OCI-LY1 (cell line): ENCODE measurements at regions not wholly inside any gene's neighbourhood (a gene's known extent, or its start where the extent isn't known, plus 50 kb on each side); places are given as distances from the start of the nearest gene placed in this dataset.

Experiments
- H2AFZ ChIP-seq: fragments of 200-600 bp; sonication (generic), shearing (Covaris generic); 2 replicates; pipeline ENCODE4 v1.6.0; 2014; ENCODE audit warnings: antibody characterized with exemption, mild to moderate bottlenecking, low read length
- H3F3A ChIP-seq: fragments of 200-600 bp; sonication (generic), shearing (Covaris generic); 2 replicates; pipeline ENCODE4 v1.6.0; 2014; ENCODE audit warnings: mild to moderate bottlenecking, antibody characterized with exemption, low read length, moderate library complexity; ENCODE audit not compliant: insufficient read depth
- H3K27ac ChIP-seq: fragments of 200-600 bp; sonication (generic); 2 replicates; pipeline ENCODE4 v1.5.1; 2014; ENCODE audit warnings: low read length, mixed run types, mild to moderate bottlenecking, low read depth; ENCODE audit not compliant: poor library complexity, severe bottlenecking
- H3K27me3 ChIP-seq: fragments of 200-600 bp; sonication (generic); 2 replicates; pipeline ENCODE4 v1.6.0; 2014; ENCODE audit warnings: antibody characterized with exemption, mild to moderate bottlenecking, low read length, moderate library complexity; ENCODE audit not compliant: insufficient read depth
- H3K36me3 ChIP-seq: fragments of 200-600 bp; sonication (generic); 2 replicates; pipeline ENCODE4 v1.6.1; 2014; ENCODE audit warnings: mild to moderate bottlenecking, antibody characterized with exemption, low read length, moderate library complexity, mixed read lengths; ENCODE audit not compliant: insufficient read depth
- H3K4me1 ChIP-seq: fragments of 200-600 bp; sonication (generic); 2 replicates; pipeline ENCODE4 v1.5.1; 2014; ENCODE audit warnings: mild to moderate bottlenecking, low read length, moderate library complexity; ENCODE audit not compliant: insufficient read depth, severe bottlenecking
- H3K4me2 ChIP-seq: fragments of 200-600 bp; sonication (generic), shearing (Covaris generic); 2 replicates; pipeline ENCODE4 v1.6.1; 2014; ENCODE audit warnings: low read length
- H3K4me3 ChIP-seq: fragments of 200-600 bp; sonication (generic); 2 replicates; pipeline ENCODE4 v1.5.1; 2014; ENCODE audit warnings: low read length, low read depth, mild to moderate bottlenecking, mixed read lengths; ENCODE audit not compliant: poor library complexity, severe bottlenecking
- H3K79me2 ChIP-seq: fragments of 200-600 bp; shearing (Covaris generic); 2 replicates; pipeline ENCODE4 v1.6.1; 2016; ENCODE audit warnings: mixed run types, low read length, mixed read lengths; ENCODE audit not compliant: insufficient read depth
- H3K9ac ChIP-seq: fragments of 200-600 bp; sonication (generic), shearing (Covaris generic); 2 replicates; pipeline ENCODE4 v1.6.1; 2014; ENCODE audit warnings: mild to moderate bottlenecking, low read length, mixed read lengths
- H3K9me2 ChIP-seq: fragments of 200-600 bp; sonication (generic), shearing (Covaris generic); 2 replicates; pipeline ENCODE4 v1.6.1; 2014; ENCODE audit warnings: low read depth, mild to moderate bottlenecking, low read length, mixed read lengths
- H3K9me3 ChIP-seq: fragments of 200-600 bp; shearing (Covaris generic); 2 replicates; pipeline ENCODE4 v1.6.1; 2014; ENCODE audit warnings: low read length, mixed read lengths
- H4K20me1 ChIP-seq: fragments of 200-600 bp; sonication (generic), shearing (Covaris generic); 2 replicates; pipeline ENCODE4 v1.6.0; 2016; ENCODE audit warnings: mild to moderate bottlenecking, low read length; ENCODE audit not compliant: insufficient read depth
- EZH2 ChIP-seq: fragments of 200-600 bp; sonication (generic), shearing (Covaris generic); IDR thresholded peaks from 2 replicates; pipeline ENCODE4 v1.8.0; 2017; ENCODE audit warnings: borderline replicate concordance, mixed run types, mild to moderate bottlenecking, antibody characterized with exemption, low read length, moderate library complexity, mixed read lengths
- TF ChIP-seq, protein P1 (sequence below): fragments of 200-600 bp; sonication (generic), shearing (Covaris generic); IDR thresholded peaks from 2 replicates; pipeline ENCODE4 v1.5.1; 2017; ENCODE audit warnings: mild to moderate bottlenecking, antibody characterized with exemption, low read length, moderate library complexity, mixed read lengths

DNA sequence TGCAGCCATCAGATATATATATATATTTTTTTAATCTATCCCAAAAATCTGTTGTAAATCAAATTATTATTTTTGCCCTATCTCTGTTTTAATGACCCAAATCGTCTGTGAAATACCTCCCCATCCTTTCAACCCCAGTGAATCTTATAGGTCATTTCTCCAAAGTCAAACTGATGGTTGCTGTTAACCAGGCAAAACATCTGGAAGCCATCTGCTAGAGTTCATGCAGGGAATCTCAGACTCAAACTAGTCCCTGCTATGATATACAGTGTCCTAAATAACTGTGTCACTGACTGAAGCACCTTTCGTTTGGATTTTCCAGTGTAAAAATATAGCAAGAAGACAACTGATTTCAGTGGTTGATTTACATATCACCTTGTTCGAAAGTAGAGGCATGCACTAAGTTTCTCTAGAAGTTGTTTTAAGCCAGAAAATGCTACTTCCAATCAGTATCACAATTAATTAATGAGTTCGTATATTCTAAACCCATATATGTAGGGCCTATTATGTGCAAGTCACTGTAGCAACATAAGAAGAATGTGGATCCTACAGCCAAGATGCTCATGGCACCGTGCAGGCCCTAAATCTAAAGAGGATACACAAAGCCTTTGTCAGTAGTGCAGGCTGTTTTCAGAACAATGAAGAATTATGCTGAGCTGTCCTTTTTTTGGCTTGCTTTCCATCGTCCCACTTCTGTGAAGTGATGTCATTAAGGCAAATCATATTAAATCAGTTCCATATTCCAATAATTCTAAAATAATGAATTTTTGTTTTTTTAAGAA lies 566.0 kb downstream of the STK39 start:
- Histone ChIP-seq H3K4me3 (no peak overlapping the region), H3K79me2 (no peaks in the 10 kb centered on the region), H3K4me2 (no peak overlapping the region), H3K9ac (no peak overlapping the region), H3K36me3 (no peaks in the 10 kb centered on the region), H2AFZ (no peak overlapping the region), H3K9me3 (no peaks in the 10 kb centered on the region), H4K20me1 (no peaks in the 10 kb centered on the region), H3K4me1 (no peaks in the 10 kb centered on the region), H3F3A (no peaks in the 10 kb centered on the region), H3K9me2 (no peaks in the 10 kb centered on the region), H3K27me3 (no peaks in the 10 kb centered on the region), H3K27ac (no peak overlapping the region)
- TF ChIP-seq, protein P1, sequence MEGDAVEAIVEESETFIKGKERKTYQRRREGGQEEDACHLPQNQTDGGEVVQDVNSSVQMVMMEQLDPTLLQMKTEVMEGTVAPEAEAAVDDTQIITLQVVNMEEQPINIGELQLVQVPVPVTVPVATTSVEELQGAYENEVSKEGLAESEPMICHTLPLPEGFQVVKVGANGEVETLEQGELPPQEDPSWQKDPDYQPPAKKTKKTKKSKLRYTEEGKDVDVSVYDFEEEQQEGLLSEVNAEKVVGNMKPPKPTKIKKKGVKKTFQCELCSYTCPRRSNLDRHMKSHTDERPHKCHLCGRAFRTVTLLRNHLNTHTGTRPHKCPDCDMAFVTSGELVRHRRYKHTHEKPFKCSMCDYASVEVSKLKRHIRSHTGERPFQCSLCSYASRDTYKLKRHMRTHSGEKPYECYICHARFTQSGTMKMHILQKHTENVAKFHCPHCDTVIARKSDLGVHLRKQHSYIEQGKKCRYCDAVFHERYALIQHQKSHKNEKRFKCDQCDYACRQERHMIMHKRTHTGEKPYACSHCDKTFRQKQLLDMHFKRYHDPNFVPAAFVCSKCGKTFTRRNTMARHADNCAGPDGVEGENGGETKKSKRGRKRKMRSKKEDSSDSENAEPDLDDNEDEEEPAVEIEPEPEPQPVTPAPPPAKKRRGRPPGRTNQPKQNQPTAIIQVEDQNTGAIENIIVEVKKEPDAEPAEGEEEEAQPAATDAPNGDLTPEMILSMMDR, result no peak
- TF ChIP-seq EZH2, result no peak

DNA sequence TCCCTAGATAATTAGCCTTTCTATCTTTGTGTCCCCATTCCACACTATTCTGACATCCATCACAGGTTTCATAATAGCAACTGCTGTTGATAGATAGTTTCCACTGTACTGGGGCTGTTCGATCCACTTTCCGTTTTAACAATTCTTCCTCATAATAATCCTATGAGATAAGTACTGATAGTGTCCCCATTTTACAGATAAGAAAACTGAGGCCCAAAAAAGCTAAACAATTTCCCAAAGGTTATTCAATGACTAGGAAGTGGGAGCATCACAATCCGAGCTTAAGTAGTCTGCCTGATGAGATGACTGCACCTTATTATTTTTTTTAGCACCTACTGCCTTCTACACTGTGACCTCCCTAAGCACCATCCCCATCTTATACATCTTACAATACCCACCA lies 569.2 kb downstream of the STK39 start:
- H3F3A ChIP-seq, result no peaks in the 10 kb centered on the region

DNA sequence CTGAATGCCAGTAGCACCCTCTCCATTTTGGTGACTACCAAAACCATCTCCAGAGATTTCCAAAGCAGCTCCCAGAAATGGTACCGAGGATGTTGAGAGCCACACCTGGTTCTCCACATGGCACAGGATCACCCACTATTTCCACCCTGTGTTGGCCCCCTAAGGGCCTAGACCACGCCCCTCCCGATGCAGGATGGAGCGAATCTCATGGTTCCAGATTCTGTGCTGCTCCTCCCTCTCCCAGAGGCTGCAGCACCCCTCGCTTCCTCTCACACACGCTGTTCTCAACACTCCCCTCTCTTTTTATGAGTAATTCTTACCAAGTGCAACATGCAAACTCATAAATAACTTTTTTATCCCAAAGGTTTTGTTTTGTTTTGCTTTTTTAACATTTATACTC lies 571.5 kb downstream of the STK39 start:
- Histone ChIP-seq H3K27ac (no peak overlapping the region), H3K4me1 (no peaks in the 10 kb centered on the region), H4K20me1 (no peaks in the 10 kb centered on the region), H3K4me2 (no peak overlapping the region), H3K4me3 (no peak overlapping the region), H3K79me2 (no peaks in the 10 kb centered on the region), H3K27me3 (no peaks in the 10 kb centered on the region), H3K9ac (no peak overlapping the region), H3K36me3 (no peaks in the 10 kb centered on the region), H3K9me3 (no peaks in the 10 kb centered on the region), H3F3A (no peaks in the 10 kb centered on the region), H2AFZ (no peak overlapping the region), H3K9me2 (no peaks in the 10 kb centered on the region)
- TF ChIP-seq, protein P1, result no peak
- no peak for TF ChIP-seq EZH2

More for the DNA sequence above, 569.2 kb downstream of the STK39 start:
- Histone ChIP-seq H2AFZ (no peak overlapping the region), H3K79me2 (no peaks in the 10 kb centered on the region), H3K4me3 (no peak overlapping the region), H3K27ac (no peak overlapping the region), H3K27me3 (no peaks in the 10 kb centered on the region), H4K20me1 (no peaks in the 10 kb centered on the region), H3K9me2 (no peaks in the 10 kb centered on the region), H3K4me2 (no peak overlapping the region), H3K4me1 (no peaks in the 10 kb centered on the region), H3K9me3 (no peaks in the 10 kb centered on the region), H3K36me3 (no peaks in the 10 kb centered on the region), H3K9ac (no peak overlapping the region)
- TF ChIP-seq, protein P1, result no peak
- no peak for TF ChIP-seq EZH2
